GM19025 (cell line): ENCODE measurements at regions not wholly inside any gene's neighbourhood (a gene's known extent, or its start where the extent isn't known, plus 50 kb on each side); places are given as distances from the start of the nearest gene placed in this dataset.

Source experiments
- ATAC-seq: cut with Tn5 transposase; IDR thresholded peaks from one replicate; pipeline ENCODE4 v1.9.1; 2021; ENCODE audit warnings: mild to moderate bottlenecking, low read depth, moderate library complexity; ENCODE audit not compliant: unreplicated experiment

GRCh38 chr5:87095787-87096186 is 171.9 kb upstream of the RASA1 start:
- no peak for ATAC-seq

- ATAC-seq = no peak
Observed at GRCh38 chr5:87097664-87098063, 170.0 kb upstream of the RASA1 start.

DNA sequence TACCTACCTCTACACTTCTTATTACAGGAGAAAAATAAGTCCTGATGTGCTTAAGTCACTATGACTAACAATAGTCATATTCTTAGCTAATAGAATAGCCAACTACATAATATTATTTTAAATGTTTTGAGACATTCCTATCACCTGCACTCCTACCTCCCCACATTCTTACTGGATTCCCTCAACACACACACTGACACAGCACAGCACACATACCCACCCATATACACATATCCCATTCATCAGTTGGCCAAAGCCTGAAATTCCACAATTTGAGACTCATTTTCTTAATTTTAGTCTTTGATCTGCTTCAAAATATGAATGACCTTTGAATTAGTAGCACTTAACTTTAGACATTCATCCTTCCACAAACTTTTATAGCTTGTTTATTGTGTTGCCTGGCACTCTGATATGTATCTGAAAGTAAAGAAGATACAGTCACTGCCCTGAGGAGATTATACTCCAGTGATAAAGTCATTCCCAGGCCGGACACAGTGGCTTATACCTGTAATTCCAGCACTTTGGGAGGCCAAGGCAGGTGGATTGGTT is 168.3 kb upstream of the RASA1 start:
- ATAC-seq = no peak

GRCh38 chr5:87099968-87100367 is 167.7 kb upstream of the RASA1 start:
- ATAC-seq = no peak

DNA sequence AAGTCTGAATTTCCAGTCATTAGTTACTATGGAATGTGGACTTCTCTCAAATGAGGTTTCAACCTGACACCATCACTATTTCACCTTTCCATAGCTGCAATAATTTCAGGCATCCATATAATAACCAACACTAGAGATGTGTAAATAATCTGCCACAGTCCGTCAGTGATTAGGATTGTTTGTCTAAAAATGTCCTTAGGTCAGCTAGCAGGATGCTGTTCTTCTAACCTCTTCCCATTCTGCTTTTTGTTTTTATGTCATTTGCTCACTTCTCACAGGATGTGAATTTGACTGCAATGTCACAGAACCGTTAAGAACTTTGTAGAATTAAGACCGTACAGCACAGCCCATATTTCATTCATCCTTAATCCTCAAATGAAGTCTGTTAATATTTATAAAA is 166.4 kb upstream of the RASA1 start:
- ATAC-seq = no peak

DNA sequence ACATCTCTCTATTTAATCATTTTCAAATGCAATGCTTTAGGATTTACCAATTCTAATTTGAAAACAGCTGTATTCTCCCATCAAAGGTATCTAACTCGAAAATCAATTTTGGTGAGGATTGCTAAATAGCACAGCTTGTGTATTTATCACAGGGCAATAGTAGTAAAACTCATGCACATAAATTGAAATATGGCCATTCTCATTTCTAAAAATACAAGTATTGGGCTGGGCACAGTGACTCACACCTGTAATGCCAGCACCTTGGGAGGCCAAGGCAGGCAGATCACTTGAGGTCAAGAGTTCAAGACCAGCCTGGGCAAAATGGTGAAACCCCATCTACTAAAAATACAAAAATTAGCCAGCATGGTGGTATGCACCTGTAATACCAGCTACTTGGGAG is 164.8 kb upstream of the RASA1 start:
- ATAC-seq = no peak

GRCh38 chr5:87103616-87104287 is 163.9 kb upstream of the RASA1 start:
- no peak for ATAC-seq

DNA sequence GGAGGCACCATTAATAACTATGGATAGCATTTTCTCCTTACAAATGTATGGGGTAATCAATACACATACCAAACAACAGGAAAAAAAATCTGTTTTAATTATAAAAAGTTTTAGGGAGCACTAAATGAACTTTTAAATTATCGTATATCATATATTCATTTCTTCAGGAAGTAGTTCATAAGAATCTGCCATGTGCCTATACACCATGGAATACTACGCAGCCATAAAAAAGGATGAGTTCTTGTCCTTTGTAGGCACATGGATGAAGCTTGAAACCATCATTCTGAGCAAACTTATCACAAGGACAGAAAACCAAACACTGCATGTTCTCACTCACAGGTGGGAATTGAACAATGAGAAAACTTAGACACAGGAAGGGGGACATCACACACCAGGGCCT is 162.1 kb upstream of the RASA1 start:
- ATAC-seq = no peak

DNA sequence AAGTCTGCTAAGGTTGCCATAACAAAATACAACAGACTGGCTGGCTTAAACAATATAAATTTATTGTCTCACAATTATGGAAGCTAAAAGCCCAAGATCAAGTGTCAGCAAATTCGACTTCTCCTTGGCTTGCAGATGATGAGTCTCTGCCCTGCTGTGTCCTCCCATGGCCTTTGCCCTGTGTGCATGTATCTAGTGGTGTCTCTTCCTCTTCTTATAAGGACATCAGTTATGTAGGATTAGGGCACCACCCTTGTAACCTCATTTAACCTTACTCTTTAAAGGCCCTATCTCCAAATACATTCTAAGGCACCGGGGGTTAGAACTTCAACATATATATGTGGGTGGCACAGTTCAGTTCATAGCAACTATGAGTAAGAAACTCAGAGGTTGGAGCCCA is 157.9 kb upstream of the RASA1 start:
- ATAC-seq = no peak

GRCh38 chr5:87110721-87111120 is 157.0 kb upstream of the RASA1 start:
- no peak for ATAC-seq

DNA sequence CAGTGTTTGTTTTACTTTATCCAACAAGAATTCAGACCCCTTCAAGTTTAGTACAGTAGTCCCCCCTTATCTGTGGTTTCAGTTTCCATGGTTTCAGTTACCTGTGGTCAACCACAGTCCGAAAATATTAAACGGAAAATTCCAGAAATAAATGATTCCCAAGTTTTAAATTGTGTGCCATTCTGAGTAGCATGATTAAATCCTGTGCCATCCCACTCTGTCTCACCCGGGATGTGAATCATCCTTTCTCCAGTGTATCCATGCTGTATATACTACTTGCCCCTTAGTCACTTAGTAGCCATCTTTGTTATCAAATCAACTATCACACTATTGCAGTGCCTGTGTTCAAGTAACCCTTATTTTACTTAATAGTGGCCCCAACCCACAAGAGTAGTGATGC is 153.8 kb upstream of the RASA1 start:
- no peak for ATAC-seq

DNA sequence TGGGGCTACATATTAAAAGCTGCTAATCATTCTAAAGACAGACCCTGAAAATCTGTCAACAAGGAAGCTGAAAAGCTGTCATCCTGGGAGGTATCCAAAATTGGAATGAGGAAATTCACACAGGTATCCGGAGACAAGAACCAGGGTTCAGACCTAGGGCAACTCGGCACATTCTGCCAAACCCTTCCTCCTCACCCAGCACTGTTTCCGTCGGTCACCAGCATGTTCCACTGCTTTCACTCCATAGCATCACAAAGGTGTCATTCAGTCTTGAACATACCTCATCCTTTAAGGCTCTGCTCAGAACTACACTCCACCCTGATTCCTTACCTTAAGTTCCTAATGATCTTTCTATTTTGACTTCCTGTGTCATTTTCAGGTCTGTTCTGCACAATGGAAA is 153.1 kb upstream of the RASA1 start:
- no peak for ATAC-seq

GRCh38 chr5:87115839-87116364 is 151.8 kb upstream of the RASA1 start:
- ATAC-seq = no peak

- peak; percentile 73 for ATAC-seq
Observed at GRCh38 chr5:87116825-87117512, 150.7 kb upstream of the RASA1 start.

GRCh38 chr5:87119588-87119987 is 148.1 kb upstream of the RASA1 start:
- no peak for ATAC-seq

DNA sequence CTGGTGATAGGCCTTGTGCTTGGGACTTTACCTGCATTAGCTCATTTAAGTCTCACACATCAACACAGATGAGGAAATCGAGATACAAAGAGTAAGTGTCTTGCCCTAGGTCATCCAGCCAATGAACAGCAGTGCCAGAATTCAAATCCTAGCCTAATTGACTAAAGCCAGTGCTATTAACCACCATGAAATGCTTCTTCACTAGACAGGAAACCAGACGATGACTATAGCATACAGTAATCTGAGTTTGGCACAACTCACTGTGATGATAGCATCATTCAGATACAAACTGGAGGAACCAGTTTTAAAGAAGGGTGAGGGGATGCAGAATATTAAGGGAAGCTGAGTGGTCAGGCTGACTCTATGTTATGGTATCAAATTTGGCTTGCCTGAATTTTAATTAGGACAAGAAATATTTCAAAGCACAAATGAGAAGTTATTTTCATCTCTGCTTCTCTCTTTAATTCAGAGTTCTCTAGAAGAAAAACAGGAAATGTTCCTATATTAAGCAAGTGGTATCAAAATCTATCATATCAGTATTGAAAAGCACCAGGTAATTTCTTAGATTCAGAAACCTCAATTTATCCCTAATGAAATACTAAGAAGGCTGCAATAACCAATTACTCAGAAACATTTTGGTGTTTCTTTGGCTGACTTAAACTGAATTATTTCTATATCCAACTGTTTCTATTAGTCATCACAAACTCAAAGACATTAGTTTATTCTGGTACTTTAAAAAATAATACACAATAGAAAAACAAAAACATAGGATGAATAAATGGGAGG is 147.0 kb upstream of the RASA1 start:
- no peak for ATAC-seq

GRCh38 chr5:87121304-87122150 is 146.2 kb upstream of the RASA1 start:
- ATAC-seq = peak; percentile 72

GRCh38 chr5:87122151-87122977 is 145.3 kb upstream of the RASA1 start:
- no peak for ATAC-seq

GRCh38 chr5:87125766-87126165 is 141.9 kb upstream of the RASA1 start:
- no peak for ATAC-seq
